RPMI7951 (cell line): ENCODE measurements at regions not wholly inside any gene's neighbourhood (a gene's known extent, or its start where the extent isn't known, plus 50 kb on each side); places are given as distances from the start of the nearest gene placed in this dataset.
A peak's percentile ranks its signal among the peaks of the same experiment; 100 is the strongest.

Experiments
- DNase-seq: peaks from one replicate; pipeline ENCODE4 v3.0.0-alpha.2; 2012; ENCODE audit warnings: low read depth

- DNase-seq: no peak
These were observed 191.5 kb upstream of the RFC3 start for GRCh38 chr13:33626407-33626806.

- no peak for DNase-seq
These were observed 189.3 kb upstream of the RFC3 start for GRCh38 chr13:33628662-33629061.

GRCh38 chr13:33629605-33630360 lies 188.2 kb upstream of the RFC3 start:
- no peak for DNase-seq

- peak; percentile 47 for DNase-seq
These were observed 184.0 kb upstream of the RFC3 start for GRCh38 chr13:33633701-33634545.

DNA sequence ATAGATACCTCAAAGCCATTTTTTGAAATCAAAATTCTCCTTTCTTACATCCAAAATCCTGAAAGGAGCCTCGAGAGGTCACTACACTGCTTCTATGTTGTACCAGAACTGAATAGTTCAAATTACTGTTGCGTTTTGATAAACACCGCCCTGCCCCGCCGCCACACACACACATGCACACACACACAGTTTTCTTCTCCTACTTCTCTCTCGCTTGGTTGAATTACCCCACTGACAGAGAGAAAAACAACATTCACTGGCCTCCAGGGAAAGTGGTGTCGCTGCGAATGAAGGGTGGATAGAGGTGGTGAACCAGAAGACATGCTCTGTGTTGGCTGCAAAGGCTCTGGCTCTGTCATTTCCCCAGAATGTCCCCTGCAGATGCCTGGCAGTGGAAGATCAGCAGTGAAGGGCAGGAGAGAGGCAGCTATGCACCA lies 183.4 kb upstream of the RFC3 start:
- peak; percentile 47 for DNase-seq

DNA sequence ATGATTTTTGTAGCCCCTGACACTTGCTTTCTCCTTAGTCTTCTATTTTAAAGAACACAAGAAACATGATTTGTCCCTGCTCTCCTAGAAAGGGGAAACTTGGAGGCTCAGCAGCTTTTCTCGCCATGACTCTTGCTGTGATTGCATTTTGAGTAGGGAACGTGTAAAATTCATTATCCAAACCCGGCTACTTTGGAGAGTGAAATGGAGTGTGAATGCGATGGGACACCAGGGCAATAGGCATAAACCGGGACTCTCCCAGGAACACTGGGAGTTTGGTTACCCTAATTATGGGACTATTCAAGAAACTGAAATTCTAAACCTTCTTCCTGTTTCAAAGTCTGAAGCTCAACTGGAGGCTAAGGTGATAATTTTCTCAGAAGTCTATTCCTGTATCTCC lies 181.7 kb upstream of the RFC3 start:
- DNase-seq: no peak

DNA sequence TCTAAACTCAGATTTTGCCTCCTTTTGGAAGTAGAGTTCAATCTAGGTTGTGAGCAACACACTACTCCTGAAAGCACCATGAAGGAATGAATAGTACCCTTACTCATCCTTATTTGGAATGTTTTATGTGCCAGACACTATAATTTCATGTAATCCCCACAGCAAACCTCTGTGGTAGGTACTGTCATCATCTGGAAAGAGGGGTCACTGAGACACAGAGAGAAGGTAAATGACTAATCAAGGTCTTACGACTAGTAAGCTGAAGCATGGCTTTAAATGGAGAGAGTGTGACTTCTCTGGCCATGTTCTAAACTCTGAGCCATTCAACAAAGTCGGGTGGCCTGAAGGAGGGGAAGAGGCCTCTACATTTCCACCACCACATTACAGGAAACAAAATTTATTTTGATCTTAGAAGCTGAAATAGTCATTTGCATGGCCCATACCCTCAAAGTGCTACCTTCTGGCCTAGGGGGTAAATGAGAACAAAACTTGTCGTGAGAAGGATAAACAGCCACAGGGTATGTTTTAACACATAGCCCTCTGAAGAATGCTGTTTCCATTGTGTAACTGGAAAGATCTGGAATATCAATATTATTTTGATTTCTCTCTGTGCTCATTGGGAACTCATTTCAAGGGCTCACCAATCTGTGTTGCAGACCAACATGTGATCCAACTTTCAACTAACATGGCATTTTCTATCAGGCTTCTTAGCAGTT lies 180.8 kb upstream of the RFC3 start:
- no peak for DNase-seq

DNA sequence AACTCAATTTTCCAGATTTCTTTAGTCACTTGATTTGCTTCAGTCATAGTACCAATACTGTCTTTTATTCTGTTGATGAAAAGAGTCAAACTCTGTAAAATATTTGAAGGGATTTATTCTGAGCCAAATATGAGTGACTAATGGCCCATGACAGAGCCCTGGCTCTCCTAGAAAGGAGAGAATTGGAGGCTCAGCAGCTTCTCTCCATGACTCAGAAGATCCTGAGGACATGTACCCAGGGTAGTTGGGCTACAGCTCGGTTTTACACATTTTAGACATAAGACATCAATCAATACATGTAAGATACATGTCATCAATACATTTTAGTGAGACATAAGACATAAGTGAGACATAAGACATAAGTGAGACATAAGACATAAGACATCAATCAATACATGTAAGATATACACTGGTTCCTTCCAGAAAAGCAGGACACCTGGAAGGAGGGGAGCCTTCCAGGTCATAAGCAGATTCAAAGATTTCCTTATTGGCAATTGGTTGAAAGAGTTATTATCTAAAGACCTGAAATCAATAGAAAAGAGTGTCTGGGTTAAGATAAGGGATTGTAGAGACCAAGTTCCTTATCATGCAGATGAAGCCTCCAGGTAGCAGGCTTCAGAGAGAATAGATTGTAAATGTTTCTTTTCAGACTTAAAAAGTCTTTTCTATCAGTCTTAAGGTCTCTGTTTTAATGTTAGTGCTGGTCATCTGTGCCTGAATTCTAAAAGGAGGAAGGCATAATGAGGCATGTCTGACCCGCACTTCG lies 179.8 kb upstream of the RFC3 start:
- peak; percentile 38 for DNase-seq

- peak; percentile 35 for DNase-seq
These were observed 178.8 kb upstream of the RFC3 start for GRCh38 chr13:33639158-33639557.

GRCh38 chr13:33639626-33640080 lies 178.3 kb upstream of the RFC3 start:
- peak; percentile 76 for DNase-seq

- DNase-seq: no peak
These were observed 177.1 kb upstream of the RFC3 start for GRCh38 chr13:33640832-33641231.

DNA sequence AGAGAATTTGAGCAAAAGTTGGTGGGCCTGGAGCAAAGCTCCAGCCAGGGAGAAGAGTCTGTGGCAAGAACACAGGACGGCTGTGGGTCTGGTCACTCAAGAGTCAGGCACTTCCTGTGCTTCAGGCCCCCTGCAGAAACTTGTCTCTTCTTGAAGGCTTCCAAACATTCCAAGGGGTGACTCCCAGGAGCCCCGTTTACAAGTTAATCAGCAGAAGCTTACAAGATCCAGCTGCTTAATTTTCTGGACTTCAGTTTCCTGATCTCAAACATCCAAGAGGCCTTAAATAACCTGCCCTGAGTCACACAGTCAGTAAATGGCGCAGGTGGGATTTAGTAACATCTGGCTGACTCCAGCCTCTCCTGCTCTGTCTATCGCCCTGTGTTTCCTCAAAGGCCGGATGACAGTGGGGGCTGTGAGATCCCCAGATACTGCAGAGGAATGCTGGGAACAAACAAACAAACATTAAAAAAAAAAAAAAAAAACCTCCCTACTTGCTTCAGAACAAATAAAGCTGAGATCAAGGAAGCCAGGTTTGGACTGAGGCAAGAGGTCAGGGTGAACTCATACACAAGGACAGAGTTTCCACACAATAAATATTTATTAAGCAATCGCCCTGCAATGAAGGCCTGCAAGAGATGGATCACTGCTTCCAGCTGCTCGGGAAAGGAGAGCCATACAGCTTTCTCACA lies 175.4 kb upstream of the RFC3 start:
- peak; percentile 34 for DNase-seq

- no peak for DNase-seq
These were observed 173.1 kb upstream of the RFC3 start for GRCh38 chr13:33644581-33645543.

GRCh38 chr13:33645591-33646554 lies 172.1 kb upstream of the RFC3 start:
- DNase-seq: no peak

- DNase-seq: no peak
These were observed 168.6 kb upstream of the RFC3 start for GRCh38 chr13:33649212-33649878.

GRCh38 chr13:33651766-33652165 lies 166.2 kb upstream of the RFC3 start:
- no peak for DNase-seq

- no peak for DNase-seq
These were observed 160.7 kb upstream of the RFC3 start for GRCh38 chr13:33657274-33657673.

DNA sequence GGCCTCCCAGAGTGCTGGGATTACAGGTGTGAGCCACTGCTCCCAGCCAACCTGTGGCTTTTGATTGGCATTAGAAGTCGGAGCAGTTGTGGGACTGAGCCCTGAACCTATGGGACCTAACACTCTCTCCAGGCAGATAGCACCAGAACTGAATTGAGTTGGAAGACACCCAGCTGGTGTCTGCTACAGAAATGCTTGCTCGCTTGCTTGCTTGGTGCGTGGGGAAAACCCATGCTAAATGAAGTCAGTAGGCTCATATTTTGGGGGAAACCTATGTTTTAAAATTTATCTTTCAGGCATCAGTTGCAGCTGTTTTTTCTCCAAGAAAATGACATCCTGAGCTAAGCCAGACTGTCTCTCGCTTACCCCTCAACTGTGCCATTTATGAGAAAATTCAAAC lies 158.5 kb upstream of the RFC3 start:
- DNase-seq: no peak
